B cell (primary cell): ENCODE measurements at regions not wholly inside any gene's neighbourhood (a gene's known extent, or its start where the extent isn't known, plus 50 kb on each side); places are given as distances from the start of the nearest gene placed in this dataset.
"Not testable (repeated sequence)": the region's sequence is repeated elsewhere in the genome, so short reads cannot be mapped to it uniquely, and the experiment has no call there.

Experiments
- ATAC-seq: fragments of 200-7000 bp; cut with Tn5 transposase; one replicate; pipeline ENCODE4 v1.10.0; 2021; ENCODE audit warnings: low read depth, mild to moderate bottlenecking, moderate number of reproducible peaks, moderate library complexity
- CTCF ChIA-PET: fragments of 350-600 bp; sonication (Branson Sonifier 250); formaldehyde crosslinking; loops from one replicate; lab custom pipeline; 2021; ENCODE audit warnings: antibody characterized with exemption, inconsistent platforms; lab: Charles Lee
- POLR2A ChIA-PET: fragments of 350-600 bp; sonication (Branson Sonifier 250); formaldehyde crosslinking; loops from one replicate; lab custom pipeline; 2021; ENCODE audit warnings: antibody characterized with exemption; lab: Charles Lee
- DNase-seq: peaks from one replicate; pipeline ENCODE4 v3.0.0; 2013
- H2AFZ ChIP-seq: 2 replicates; pipeline ENCODE4 v1.6.1; 2012; ENCODE audit warnings: mild to moderate bottlenecking, low read depth, low read length; ENCODE audit not compliant: insufficient read depth, poor library complexity, severe bottlenecking
- H3K27ac ChIP-seq, 2 donors: 1 replicate in 1 of 2; 2 replicates in 1 of 2; pipeline ENCODE4 v1.5.1; 2012 to 2013; ENCODE audit warnings: low read length in 2 of 2, mild to moderate bottlenecking in 2 of 2, moderate library complexity in 1 of 2
- H3K27me3 ChIP-seq, 4 experiments: fragments of 200-600 bp in 1 of 4; sonication (generic) in 1 of 4; replicated peaks in 1 of 4; 1 replicate in 2 of 4; 2 replicates in 2 of 4; pipeline versions ENCODE4 v1.6.1 to v1.7.0; 2013 to 2016; ENCODE audit warnings: low read length in 3 of 4, mild to moderate bottlenecking in 2 of 4, mixed read lengths in 1 of 4, moderate library complexity in 1 of 4; ENCODE audit not compliant: insufficient read depth in 4 of 4, control insufficient read depth in 3 of 4; ENCODE audit errors: control extremely low read depth in 1 of 4
- H3K36me3 ChIP-seq, 2 experiments: replicated peaks in 1 of 2; 1 replicate in 1 of 2; 2 replicates in 1 of 2; pipeline versions ENCODE4 v1.6.1 to v1.7.1; 2013; ENCODE audit warnings: low read length in 1 of 2; ENCODE audit not compliant: insufficient read depth in 2 of 2, control insufficient read depth in 1 of 2; ENCODE audit errors: control extremely low read depth in 1 of 2, extremely low read depth in 1 of 2
- H3K4me1 ChIP-seq, 2 donors: fragments of 200-600 bp in 1 of 2; sonication (generic) in 1 of 2; 1 replicate in 1 of 2; 2 replicates in 1 of 2; pipeline versions ENCODE4 v1.5.1 to v1.6.1; 2013 to 2017; ENCODE audit warnings: low read length in 2 of 2; ENCODE audit not compliant: control insufficient read depth in 2 of 2, insufficient read depth in 2 of 2
- H3K4me2 ChIP-seq: replicated peaks from 2 replicates; pipeline ENCODE3; 2012; ENCODE audit warnings: mild to moderate bottlenecking, low read depth, low read length; ENCODE audit not compliant: poor library complexity, severe bottlenecking
- H3K4me3 ChIP-seq, 5 experiments: fragments of 200-600 bp in 1 of 5; sonication (generic) in 1 of 5; 1 replicate in 3 of 5; 2 replicates in 2 of 5; pipeline versions ENCODE4 v1.5.1 to v1.7.0; 2011 to 2016; ENCODE audit warnings: low read length in 4 of 5, mild to moderate bottlenecking in 4 of 5, low read depth in 2 of 5, control low read depth in 1 of 5, moderate library complexity in 1 of 5; ENCODE audit not compliant: insufficient read depth in 1 of 5; ENCODE audit errors: control extremely low read depth in 1 of 5, extremely low read depth in 1 of 5
- H3K79me2 ChIP-seq: fragments of 200-600 bp; sonication (generic); one replicate; pipeline ENCODE4 v1.6.0; 2016; ENCODE audit warnings: low read length; ENCODE audit not compliant: control insufficient read depth, insufficient read depth
- H3K9ac ChIP-seq: fragments of 200-600 bp; sonication (generic); 2 replicates; pipeline ENCODE4 v1.6.1; 2017; ENCODE audit warnings: mild to moderate bottlenecking, low read length, moderate library complexity
- H3K9me3 ChIP-seq, 3 donors: one replicate each; pipeline versions ENCODE4 v1.6.1 to v1.7.1; 2013; ENCODE audit warnings: low read length in 2 of 3; ENCODE audit not compliant: control insufficient read depth in 2 of 3, insufficient read depth in 1 of 3; ENCODE audit errors: control extremely low read depth in 1 of 3
- H4K20me1 ChIP-seq: 2 replicates; pipeline ENCODE4 v1.6.0; 2012; ENCODE audit warnings: mild to moderate bottlenecking, low read length; ENCODE audit not compliant: insufficient read depth, control insufficient read depth, poor library complexity, severe bottlenecking
- H3K27ac Mint-ChIP-seq: one replicate; pipeline ENCODE4 v1.8.0; 2021; ENCODE audit warnings: mixed read lengths
- H3K27me3 Mint-ChIP-seq: one replicate; pipeline ENCODE4 v1.8.0; 2021; ENCODE audit warnings: mixed read lengths
- H3K4me1 Mint-ChIP-seq: one replicate; pipeline ENCODE4 v1.8.0; 2021; ENCODE audit warnings: mixed read lengths
- H3K4me3 Mint-ChIP-seq: one replicate; pipeline ENCODE4 v1.8.0; 2021; ENCODE audit warnings: mixed read lengths
- H3K9me3 Mint-ChIP-seq: one replicate; pipeline ENCODE4 v1.8.0; 2022; ENCODE audit warnings: mixed read lengths; ENCODE audit not compliant: insufficient read depth
- EZH2 ChIP-seq: IDR thresholded peaks from 2 replicates; pipeline ENCODE4 v1.6.1; 2012; ENCODE audit warnings: borderline replicate concordance, low read depth, mild to moderate bottlenecking, moderate library complexity, low read length; ENCODE audit not compliant: insufficient read depth, poor library complexity, severe bottlenecking
- WGBS: methylation state at CpG from one replicate; pipeline ENCODE4 v1.1.5; 2013; ENCODE audit warnings: missing lambda C conversion rate; ENCODE audit not compliant: insufficient coverage; 5-methylcytosine and 5-hydroxymethylcytosine counted together
- intact Hi-C: fragments of 100-400 bp; cut with micrococcal nuclease; formaldehyde crosslinking; loops from one replicate; pipeline ENCODE4 v1.10.0; 2022
- TF ChIP-seq, protein P1 (sequence below): fragments of 200-600 bp; IDR thresholded peaks from one replicate; pipeline ENCODE4 v1.8.0; 2022; ENCODE audit warnings: antibody characterized with exemption, mild to moderate bottlenecking

GRCh38 chr4:17234678-17235077, 277.2 kb downstream of the QDPR start:
- intact Hi-C loops = no loop called here
- no peaks in the 10 kb centered on the region for H3K79me2 ChIP-seq
- no peak for ATAC-seq
- no peak overlapping the region for H2AFZ ChIP-seq
- no peaks in the 10 kb centered on the region for H3K9me3 ChIP-seq
- no peak overlapping the region for H3K27ac ChIP-seq
- no peak overlapping the region for H3K4me3 Mint-ChIP-seq
- no peaks in the 10 kb centered on the region for H3K4me1 Mint-ChIP-seq
- H3K27me3 Mint-ChIP-seq = no peaks in the 10 kb centered on the region
- no peak overlapping the region for H3K9ac ChIP-seq
- ChIA-PET POLR2A (no interaction called here), CTCF (no interaction called here)
- H3K9me3 Mint-ChIP-seq = no peaks in the 10 kb centered on the region
- no CpG with 5 or more reads among the region's 1 CpG for WGBS
- no peaks in the 10 kb centered on the region for H3K27me3 ChIP-seq
- no peak overlapping the region for H3K4me2 ChIP-seq
- no peaks in the 10 kb centered on the region for H4K20me1 ChIP-seq
- H3K4me3 ChIP-seq = no peak overlapping the region
- no peak overlapping the region for H3K27ac Mint-ChIP-seq
- H3K4me1 ChIP-seq = no peaks in the 10 kb centered on the region
- no peaks in the 10 kb centered on the region for H3K36me3 ChIP-seq
- TF ChIP-seq EZH2 = no peak
- TF ChIP-seq, protein P1, sequence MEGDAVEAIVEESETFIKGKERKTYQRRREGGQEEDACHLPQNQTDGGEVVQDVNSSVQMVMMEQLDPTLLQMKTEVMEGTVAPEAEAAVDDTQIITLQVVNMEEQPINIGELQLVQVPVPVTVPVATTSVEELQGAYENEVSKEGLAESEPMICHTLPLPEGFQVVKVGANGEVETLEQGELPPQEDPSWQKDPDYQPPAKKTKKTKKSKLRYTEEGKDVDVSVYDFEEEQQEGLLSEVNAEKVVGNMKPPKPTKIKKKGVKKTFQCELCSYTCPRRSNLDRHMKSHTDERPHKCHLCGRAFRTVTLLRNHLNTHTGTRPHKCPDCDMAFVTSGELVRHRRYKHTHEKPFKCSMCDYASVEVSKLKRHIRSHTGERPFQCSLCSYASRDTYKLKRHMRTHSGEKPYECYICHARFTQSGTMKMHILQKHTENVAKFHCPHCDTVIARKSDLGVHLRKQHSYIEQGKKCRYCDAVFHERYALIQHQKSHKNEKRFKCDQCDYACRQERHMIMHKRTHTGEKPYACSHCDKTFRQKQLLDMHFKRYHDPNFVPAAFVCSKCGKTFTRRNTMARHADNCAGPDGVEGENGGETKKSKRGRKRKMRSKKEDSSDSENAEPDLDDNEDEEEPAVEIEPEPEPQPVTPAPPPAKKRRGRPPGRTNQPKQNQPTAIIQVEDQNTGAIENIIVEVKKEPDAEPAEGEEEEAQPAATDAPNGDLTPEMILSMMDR = no peak
- no peak for DNase-seq

- Mint-ChIP-seq H3K4me3 (no peak overlapping the region), H3K9me3 (peaks cover 3% of the 10 kb centered on the region), H3K27me3 (no peaks in the 10 kb centered on the region), H3K4me1 (no peaks in the 10 kb centered on the region), H3K27ac (no peak overlapping the region)
- Histone ChIP-seq H3K9me3 (no peaks in the 10 kb centered on the region), H3K4me1 (no peaks in the 10 kb centered on the region), H3K27ac (no peak overlapping the region), H3K9ac (no peak overlapping the region), H4K20me1 (no peaks in the 10 kb centered on the region), H3K27me3 (no peaks in the 10 kb centered on the region), H3K4me2 (no peak overlapping the region), H3K4me3 (no peak overlapping the region), H3K79me2 (no peaks in the 10 kb centered on the region), H2AFZ (no peak overlapping the region), H3K36me3 (no peaks in the 10 kb centered on the region)
- TF ChIP-seq, protein P1 = no peak
- TF ChIP-seq EZH2 = no peak
- ChIA-PET POLR2A (no interaction called here), CTCF (no interaction called here)
- no CpG with 5 or more reads among the region's 3 CpGs for WGBS
- intact Hi-C loops = no loop called here
- no peak for ATAC-seq
- no peak for DNase-seq
Measured at GRCh38 chr4:17232566-17233253, 279.2 kb downstream of the QDPR start.

- H3K4me3 ChIP-seq, intact Hi-C loops, H3K27me3 ChIP-seq, ATAC-seq, H3K4me2 ChIP-seq, H3K9ac ChIP-seq, DNase-seq, H3K27ac ChIP-seq, H2AFZ ChIP-seq, H3K27ac Mint-ChIP-seq, H4K20me1 ChIP-seq, POLR2A ChIA-PET, H3K36me3 ChIP-seq, H3K9me3 ChIP-seq, H3K27me3 Mint-ChIP-seq, CTCF ChIA-PET, H3K79me2 ChIP-seq, H3K4me3 Mint-ChIP-seq, H3K4me1 Mint-ChIP-seq, H3K9me3 Mint-ChIP-seq, H3K4me1 ChIP-seq: not testable (repeated sequence)
- WGBS = 89% methylated on average over 8 of the region's 9 CpGs
Measured at GRCh38 chr4:17231880-17232475, 279.9 kb downstream of the QDPR start.
